ENCODE measurements at regions not wholly inside any gene's neighbourhood (a gene's known extent, or its start where the extent isn't known, plus 50 kb on each side); places are given as distances from the start of the nearest gene placed in this dataset.

DNA sequence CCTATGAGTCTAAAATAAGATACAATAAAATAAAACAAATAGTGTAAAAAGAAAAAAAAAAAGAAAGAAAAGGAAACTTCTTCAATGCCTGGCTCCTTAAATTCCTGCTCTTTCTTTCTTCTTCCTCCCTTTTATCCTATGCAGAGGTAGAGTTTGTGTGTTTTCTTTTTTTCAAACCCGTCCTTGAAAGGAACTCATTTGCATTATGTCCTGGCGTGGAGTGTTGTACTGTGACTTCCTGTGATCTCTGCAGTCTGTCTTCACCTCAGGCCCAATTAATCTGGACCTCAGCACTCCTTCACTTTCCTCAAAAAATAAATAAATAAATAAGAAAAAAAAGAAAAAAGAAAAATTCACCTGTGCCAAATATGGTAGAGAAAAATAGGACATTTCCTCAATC lies 541.9 kb upstream of the SPTLC3 start:
- TF ChIP-seq GATA3 (IDR thresholded peaks at IDR 0.05; ENCODE audit: low read depth, low read length): no peak
- no peak for TF ChIP-seq GATA2 (IDR thresholded peaks at IDR 0.05; ENCODE audit: low read depth, low read length)

Data from SH-SY5Y (cell line).